Testis (tissue), 2 donors: ENCODE measurements at regions not wholly inside any gene's neighbourhood (a gene's known extent, or its start where the extent isn't known, plus 50 kb on each side); places are given as distances from the start of the nearest gene placed in this dataset.

Source experiments
- CTCF ChIP-seq, 3 experiments: fragments of 450-650 bp in 2 of 3; fragments of 200-600 bp in 1 of 3; sonication (generic) in 1 of 3; IDR thresholded peaks; one replicate each; pipeline ENCODE4 v1.5.1; 2016 to 2019; ENCODE audit warnings: antibody characterized with exemption in 3 of 3, mild to moderate bottlenecking in 2 of 3, moderate library complexity in 1 of 3
- POLR2A ChIP-seq: fragments of 450-650 bp; IDR thresholded peaks from one replicate; pipeline ENCODE4 v1.6.1; 2017; ENCODE audit warnings: antibody characterized with exemption, mild to moderate bottlenecking, moderate library complexity

- TF ChIP-seq POLR2A (no peak), CTCF (IDR thresholded peaks at IDR 0.05) (no peak)
Measured at GRCh38 chr5:125100951-125101350, 354.5 kb upstream of the ZNF608 start.
